Smooth muscle cell (in vitro differentiated cells): ENCODE measurements at regions not wholly inside any gene's neighbourhood (a gene's known extent, or its start where the extent isn't known, plus 50 kb on each side); places are given as distances from the start of the nearest gene placed in this dataset.

Experiments used
- DNase-seq: peaks from one replicate; lab custom pipeline; 2025; ENCODE audit not compliant: unreplicated experiment; lab: John Stamatoyannopoulos, UW
- H2AFZ ChIP-seq: fragments of 200-600 bp; sonication (generic); 2 replicates; pipeline ENCODE4 v1.6.0; 2016; ENCODE audit warnings: antibody characterized with exemption, low read depth, mild to moderate bottlenecking
- H3F3A ChIP-seq: fragments of 200-600 bp; sonication (generic); 2 replicates; pipeline ENCODE4 v1.6.0; 2017; ENCODE audit warnings: antibody characterized with exemption, low read depth
- H3K27ac ChIP-seq: fragments of 200-600 bp; sonication (generic); 2 replicates; pipeline ENCODE4 v1.5.1; 2016; ENCODE audit warnings: low read depth, mild to moderate bottlenecking
- H3K27me3 ChIP-seq: fragments of 200-600 bp; sonication (generic); 2 replicates; pipeline ENCODE4 v1.6.1; 2016; ENCODE audit warnings: low read depth, mild to moderate bottlenecking
- H3K36me3 ChIP-seq: fragments of 200-600 bp; sonication (generic); 2 replicates; pipeline ENCODE4 v1.5.1; 2016; ENCODE audit warnings: low read depth
- H3K4me1 ChIP-seq: fragments of 200-600 bp; sonication (generic); 2 replicates; pipeline ENCODE4 v1.5.1; 2016; ENCODE audit warnings: low read depth
- H3K4me2 ChIP-seq: fragments of 200-600 bp; sonication (generic); 2 replicates; pipeline ENCODE4 v1.6.0; 2016; ENCODE audit warnings: mild to moderate bottlenecking
- H3K4me3 ChIP-seq: fragments of 200-600 bp; sonication (generic); 2 replicates; pipeline ENCODE4 v1.5.1; 2016; ENCODE audit warnings: mild to moderate bottlenecking
- H3K79me2 ChIP-seq: fragments of 200-600 bp; sonication (generic); 2 replicates; pipeline ENCODE4 v1.6.0; 2016; ENCODE audit warnings: low read depth, mild to moderate bottlenecking
- H3K9ac ChIP-seq: fragments of 200-600 bp; sonication (generic); 2 replicates; pipeline ENCODE4 v1.6.0; 2016; ENCODE audit warnings: low read depth
- H3K9me3 ChIP-seq: fragments of 200-600 bp; sonication (generic); replicated peaks from 2 replicates; pipeline ENCODE4 v1.5.1; 2016; ENCODE audit warnings: low read depth
- H4K20me1 ChIP-seq: fragments of 200-600 bp; sonication (generic); 2 replicates; pipeline ENCODE4 v1.6.0; 2016; ENCODE audit warnings: low read depth
- CTCF ChIP-seq: fragments of 200-600 bp; sonication (generic); IDR thresholded peaks from 2 replicates; pipeline ENCODE4 v1.5.1; 2017; ENCODE audit warnings: borderline replicate concordance, mild to moderate bottlenecking, antibody characterized with exemption; ENCODE audit not compliant: insufficient read depth, poor library complexity, severe bottlenecking
- WGBS: methylation state at CpG from one replicate; pipeline ENCODE4 v1.1.7; 2016; ENCODE audit warnings: low lambda C conversion rate; 5-methylcytosine and 5-hydroxymethylcytosine counted together

- no peaks in the 10 kb centered on the region for H3F3A ChIP-seq
- H3K4me2 ChIP-seq, result no peak overlapping the region
- H4K20me1 ChIP-seq, result no peaks in the 10 kb centered on the region
- DNase-seq, result no peak
- H3K79me2 ChIP-seq, result no peaks in the 10 kb centered on the region
- no peaks in the 10 kb centered on the region for H3K36me3 ChIP-seq
- H3K9me3 ChIP-seq, result no peaks in the 10 kb centered on the region
- H3K4me3 ChIP-seq, result no peak overlapping the region
- no peaks in the 10 kb centered on the region for H3K4me1 ChIP-seq
- 94% methylated on average over 19 of the region's 19 CpGs for WGBS
- no peak overlapping the region for H3K9ac ChIP-seq
- no peak for TF ChIP-seq CTCF
- H3K27ac ChIP-seq, result no peak overlapping the region
- H2AFZ ChIP-seq, result no peak overlapping the region
- peaks cover 11% of the 10 kb centered on the region for H3K27me3 ChIP-seq
Observed at GRCh38 chr6:3535776-3536435, 79.1 kb upstream of the SLC22A23 start.

GRCh38 chr6:3535033-3535775 lies 78.4 kb upstream of the SLC22A23 start:
- no peak for TF ChIP-seq CTCF
- H3K4me2 ChIP-seq, result no peak overlapping the region
- H3K27ac ChIP-seq, result no peak overlapping the region
- H3F3A ChIP-seq, result no peaks in the 10 kb centered on the region
- no peaks in the 10 kb centered on the region for H4K20me1 ChIP-seq
- no peaks in the 10 kb centered on the region for H3K4me1 ChIP-seq
- H3K36me3 ChIP-seq, result no peaks in the 10 kb centered on the region
- DNase-seq, result no peak
- no peaks in the 10 kb centered on the region for H3K9me3 ChIP-seq
- H3K79me2 ChIP-seq, result no peaks in the 10 kb centered on the region
- H3K4me3 ChIP-seq, result no peak overlapping the region
- H3K27me3 ChIP-seq, result peaks cover 11% of the 10 kb centered on the region
- H3K9ac ChIP-seq, result no peak overlapping the region
- H2AFZ ChIP-seq, result no peak overlapping the region
- WGBS, result 86% methylated on average over 4 of the region's 4 CpGs

GRCh38 chr6:3534599-3534998 lies 77.7 kb upstream of the SLC22A23 start:
- H3K27me3 ChIP-seq, result peaks cover 11% of the 10 kb centered on the region
- H4K20me1 ChIP-seq, result no peaks in the 10 kb centered on the region
- H3K79me2 ChIP-seq, result no peaks in the 10 kb centered on the region
- H3K27ac ChIP-seq, result no peak overlapping the region
- H3K4me2 ChIP-seq, result no peak overlapping the region
- no peak for DNase-seq
- 92% methylated on average over 4 of the region's 4 CpGs for WGBS
- H3K36me3 ChIP-seq, result no peaks in the 10 kb centered on the region
- H3K9me3 ChIP-seq, result no peaks in the 10 kb centered on the region
- TF ChIP-seq CTCF, result no peak
- no peak overlapping the region for H3K9ac ChIP-seq
- H3F3A ChIP-seq, result no peaks in the 10 kb centered on the region
- H2AFZ ChIP-seq, result no peak overlapping the region
- no peak overlapping the region for H3K4me3 ChIP-seq
- H3K4me1 ChIP-seq, result no peaks in the 10 kb centered on the region
